ENCODE measurements at regions not wholly inside any gene's neighbourhood (a gene's known extent, or its start where the extent isn't known, plus 50 kb on each side); places are given as distances from the start of the nearest gene placed in this dataset.

GRCh38 chr2:6459138-6459537 lies 406.6 kb downstream of the CMPK2 start:
- ChIA-PET CTCF (interaction anchor here (0.6 kb wide), 1 partner anchor 45 kb away, joined by 3 read pairs; no protein-coding TSS in a partner anchor), POLR2A (no interaction called here)
- no peak overlapping the region for H3K4me3 Mint-ChIP-seq
- H3K4me1 Mint-ChIP-seq: no peaks in the 10 kb centered on the region
- no peak for DNase-seq
- ATAC-seq: no peak
- no peak overlapping the region for H3K27ac Mint-ChIP-seq
- peaks cover 2% of the 10 kb centered on the region for H3K9me3 Mint-ChIP-seq (ENCODE audit: low read depth)
- H3K36me3 Mint-ChIP-seq (ENCODE audit: low read depth): no peaks in the 10 kb centered on the region
- intact Hi-C loops (cut with DNase I, micrococcal nuclease): no loop called here
- H3K27me3 Mint-ChIP-seq: peaks cover 4% of the 10 kb centered on the region

DNA sequence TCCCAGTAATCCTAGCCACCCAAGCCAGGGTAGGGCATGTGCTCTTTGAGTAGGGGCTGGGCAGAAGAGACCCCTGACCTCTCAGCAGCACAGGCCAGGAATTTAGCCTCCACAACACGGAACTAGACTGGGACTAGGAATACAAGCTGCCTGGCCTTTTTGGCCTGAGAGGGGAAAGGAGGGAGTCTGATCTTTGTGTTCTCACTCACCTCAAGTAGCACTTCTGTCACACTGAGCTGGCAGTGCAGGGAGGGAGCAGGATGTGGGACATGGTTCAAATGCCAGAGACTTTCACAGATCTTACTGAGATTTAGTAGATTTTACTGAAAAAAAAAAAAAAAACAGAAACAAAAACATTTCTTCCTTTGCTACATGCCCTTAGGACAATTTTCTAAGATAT lies 395.2 kb downstream of the CMPK2 start:
- Mint-ChIP-seq H3K36me3 (ENCODE audit: low read depth) (no peaks in the 10 kb centered on the region), H3K4me3 (no peak overlapping the region), H3K4me1 (no peaks in the 10 kb centered on the region), H3K27me3 (peaks cover 2% of the 10 kb centered on the region), H3K27ac (no peak overlapping the region), H3K9me3 (ENCODE audit: low read depth) (peaks cover 8% of the 10 kb centered on the region)
- ChIA-PET CTCF (no interaction called here), POLR2A (no interaction called here)
- DNase-seq (no peak), ATAC-seq (no peak)
- intact Hi-C loops (cut with DNase I, micrococcal nuclease): loop anchor here in 1 of 2 experiments (2.0 kb wide), 1 partner anchor 16 kb away; no protein-coding TSS in a partner anchor

GRCh38 chr2:6471419-6471818 lies 394.3 kb downstream of the CMPK2 start:
- ChIA-PET POLR2A (no interaction called here), CTCF (no interaction called here)
- Mint-ChIP-seq H3K36me3 (ENCODE audit: low read depth) (no peaks in the 10 kb centered on the region), H3K4me3 (no peak overlapping the region), H3K27ac (no peak overlapping the region), H3K9me3 (ENCODE audit: low read depth) (peaks cover 8% of the 10 kb centered on the region), H3K27me3 (peaks cover 3% of the 10 kb centered on the region), H3K4me1 (no peaks in the 10 kb centered on the region)
- intact Hi-C loops (cut with DNase I, micrococcal nuclease): loop anchor here in 1 of 2 experiments (2.0 kb wide), 1 partner anchor 17 kb away; no protein-coding TSS in a partner anchor
- DNase-seq (no peak), ATAC-seq (no peak)

GRCh38 chr2:6474161-6475140 lies 391.3 kb downstream of the CMPK2 start:
- no peaks in the 10 kb centered on the region for H3K36me3 Mint-ChIP-seq (ENCODE audit: low read depth)
- H3K4me1 Mint-ChIP-seq: no peaks in the 10 kb centered on the region
- CTCF ChIA-PET: interaction anchor here (0.6 kb wide), 1 partner anchor 87 kb away, joined by 3 read pairs; no protein-coding TSS in a partner anchor
- ATAC-seq (no peak), DNase-seq (no peak)
- intact Hi-C loops (cut with DNase I, micrococcal nuclease): no loop called here
- POLR2A ChIA-PET: no interaction called here
- H3K27ac Mint-ChIP-seq: no peak overlapping the region
- H3K27me3 Mint-ChIP-seq: peaks cover 5% of the 10 kb centered on the region
- H3K4me3 Mint-ChIP-seq: no peak overlapping the region
- peaks cover 2% of the 10 kb centered on the region for H3K9me3 Mint-ChIP-seq (ENCODE audit: low read depth)

DNA sequence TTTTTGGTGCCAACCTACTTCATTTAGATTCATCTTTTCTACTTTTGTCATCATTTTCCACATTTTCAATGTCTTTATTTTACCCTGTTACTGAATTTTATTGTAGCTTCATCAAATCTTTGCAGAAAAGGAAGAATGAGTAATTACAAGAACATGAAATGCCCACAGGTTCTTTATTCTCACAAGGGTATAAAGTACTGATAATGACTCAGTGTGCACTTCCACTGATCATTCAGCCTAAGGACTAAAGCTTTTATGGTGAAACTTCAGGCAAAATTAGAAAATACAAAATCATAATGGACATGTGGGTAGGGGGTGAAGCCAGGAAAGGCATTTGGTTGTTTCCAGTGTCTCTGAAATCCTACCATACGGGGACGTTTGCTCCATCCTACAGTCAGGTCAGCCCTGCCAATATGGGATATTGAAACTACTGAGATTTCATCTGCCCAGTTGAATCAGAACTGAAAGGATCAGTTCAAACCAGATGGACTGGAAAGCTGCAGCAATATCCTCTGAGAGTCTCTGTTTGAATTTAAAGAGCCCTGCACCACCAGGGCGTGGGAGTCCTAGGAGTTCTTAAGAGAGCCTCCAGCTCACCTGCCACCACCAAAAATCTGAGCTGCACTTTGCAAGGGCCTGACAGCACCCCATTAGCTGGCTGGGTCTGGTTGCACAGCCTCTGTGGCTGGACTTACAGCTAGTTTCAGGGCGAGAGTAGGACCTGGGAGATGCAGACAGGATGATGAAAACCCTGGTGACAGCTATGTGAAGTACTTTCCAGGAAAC lies 390.4 kb downstream of the CMPK2 start:
- ChIA-PET CTCF (interaction anchor here (0.6 kb wide), 1 partner anchor 87 kb away, joined by 3 read pairs; no protein-coding TSS in a partner anchor), POLR2A (no interaction called here)
- Mint-ChIP-seq H3K4me1 (no peaks in the 10 kb centered on the region), H3K27ac (no peak overlapping the region), H3K4me3 (no peak overlapping the region), H3K9me3 (ENCODE audit: low read depth) (peaks cover 2% of the 10 kb centered on the region), H3K27me3 (peaks cover 5% of the 10 kb centered on the region), H3K36me3 (ENCODE audit: low read depth) (no peaks in the 10 kb centered on the region)
- intact Hi-C loops (cut with DNase I, micrococcal nuclease): no loop called here
- ATAC-seq (no peak), DNase-seq (no peak)

GRCh38 chr2:6480514-6480913 lies 385.2 kb downstream of the CMPK2 start:
- ChIA-PET POLR2A (no interaction called here), CTCF (no interaction called here)
- ATAC-seq (no peak), DNase-seq (no peak)
- Mint-ChIP-seq H3K27me3 (peaks cover 5% of the 10 kb centered on the region), H3K36me3 (ENCODE audit: low read depth) (no peaks in the 10 kb centered on the region), H3K9me3 (ENCODE audit: low read depth) (no peaks in the 10 kb centered on the region), H3K4me3 (no peak overlapping the region), H3K27ac (no peak overlapping the region), H3K4me1 (no peaks in the 10 kb centered on the region)
- intact Hi-C loops (cut with DNase I, micrococcal nuclease): no loop called here

DNA sequence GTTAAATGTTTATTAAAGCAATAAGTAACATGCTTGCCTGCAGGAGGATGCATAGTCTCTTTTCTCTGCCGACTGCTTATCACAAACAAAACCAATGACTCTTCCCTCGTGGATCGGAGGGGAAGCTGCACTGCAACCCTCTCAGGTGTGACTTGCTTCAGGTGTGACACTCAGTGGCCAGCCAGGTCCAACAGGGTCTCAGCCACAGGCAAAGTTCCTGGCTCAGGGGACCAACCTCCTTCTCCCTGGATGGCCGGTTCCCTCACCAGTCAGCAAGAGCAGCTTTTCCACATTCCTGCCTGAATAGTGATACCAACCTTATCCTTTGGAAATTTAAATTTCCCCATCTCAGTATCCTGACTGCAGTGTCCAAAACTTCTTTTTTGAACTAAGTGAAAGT lies 383.5 kb downstream of the CMPK2 start:
- Mint-ChIP-seq H3K4me1 (no peaks in the 10 kb centered on the region), H3K27ac (no peak overlapping the region), H3K27me3 (peaks cover 3% of the 10 kb centered on the region), H3K9me3 (ENCODE audit: low read depth) (no peaks in the 10 kb centered on the region), H3K4me3 (no peak overlapping the region), H3K36me3 (ENCODE audit: low read depth) (no peaks in the 10 kb centered on the region)
- intact Hi-C loops (cut with DNase I, micrococcal nuclease): no loop called here
- ChIA-PET POLR2A (no interaction called here), CTCF (no interaction called here)
- ATAC-seq (no peak), DNase-seq (no peak)

DNA sequence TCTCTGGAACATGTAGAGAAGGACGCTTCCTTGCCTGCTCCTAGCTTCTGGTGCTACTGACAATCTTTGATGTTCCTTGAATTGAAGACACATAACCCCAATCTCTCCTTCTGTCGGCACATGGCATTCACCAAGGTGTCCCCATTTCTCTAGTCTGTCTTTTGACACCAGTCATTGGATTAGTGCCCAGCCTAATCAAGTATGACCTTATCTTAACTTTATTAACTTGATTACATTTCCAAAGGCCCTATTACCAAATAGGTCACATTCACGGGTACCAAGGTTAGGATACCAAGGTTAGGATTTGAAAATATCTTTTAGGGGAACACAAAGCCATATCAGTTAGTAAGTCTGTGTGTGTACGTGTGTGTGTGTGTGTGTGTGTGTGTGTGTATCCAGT lies 377.9 kb downstream of the CMPK2 start:
- Mint-ChIP-seq H3K27me3 (peaks cover 3% of the 10 kb centered on the region), H3K36me3 (ENCODE audit: low read depth) (no peaks in the 10 kb centered on the region), H3K4me3 (no peak overlapping the region), H3K27ac (no peak overlapping the region), H3K4me1 (no peaks in the 10 kb centered on the region), H3K9me3 (ENCODE audit: low read depth) (no peaks in the 10 kb centered on the region)
- no peak for DNase-seq
- no peak for ATAC-seq
- intact Hi-C loops (cut with DNase I, micrococcal nuclease): no loop called here
- CTCF ChIA-PET: no interaction called here
- POLR2A ChIA-PET: no interaction called here

DNA sequence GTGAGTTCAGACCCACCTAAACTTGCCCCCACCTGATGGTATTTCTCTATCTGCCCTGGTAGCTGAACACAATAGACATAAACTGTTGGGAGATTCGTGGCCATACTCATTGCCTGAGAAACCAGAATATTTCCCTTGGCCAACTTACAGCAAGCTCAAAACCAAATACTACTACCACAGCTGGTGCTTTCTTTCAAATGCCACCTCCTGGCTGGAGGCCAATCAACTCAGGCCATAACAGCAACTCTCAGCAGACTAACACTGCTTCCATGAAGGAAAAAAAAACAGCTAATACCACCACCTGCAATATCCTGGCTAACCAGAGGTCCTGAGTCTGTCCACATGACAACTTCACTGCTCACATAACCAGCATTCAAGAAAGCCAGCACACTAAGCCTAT lies 373.1 kb downstream of the CMPK2 start:
- DNase-seq (no peak), ATAC-seq (no peak)
- no peaks in the 10 kb centered on the region for H3K4me1 Mint-ChIP-seq
- H3K36me3 Mint-ChIP-seq (ENCODE audit: low read depth): no peaks in the 10 kb centered on the region
- no peak overlapping the region for H3K27ac Mint-ChIP-seq
- CTCF ChIA-PET: interaction anchor here (0.6 to 1.0 kb wide), 2 partner anchors 14 to 90 kb away, joined by 3 read pairs; no protein-coding TSS in a partner anchor
- no peaks in the 10 kb centered on the region for H3K9me3 Mint-ChIP-seq (ENCODE audit: low read depth)
- intact Hi-C loops (cut with DNase I, micrococcal nuclease): no loop called here
- POLR2A ChIA-PET: no interaction called here
- no peaks in the 10 kb centered on the region for H3K27me3 Mint-ChIP-seq
- H3K4me3 Mint-ChIP-seq: no peak overlapping the region

DNA sequence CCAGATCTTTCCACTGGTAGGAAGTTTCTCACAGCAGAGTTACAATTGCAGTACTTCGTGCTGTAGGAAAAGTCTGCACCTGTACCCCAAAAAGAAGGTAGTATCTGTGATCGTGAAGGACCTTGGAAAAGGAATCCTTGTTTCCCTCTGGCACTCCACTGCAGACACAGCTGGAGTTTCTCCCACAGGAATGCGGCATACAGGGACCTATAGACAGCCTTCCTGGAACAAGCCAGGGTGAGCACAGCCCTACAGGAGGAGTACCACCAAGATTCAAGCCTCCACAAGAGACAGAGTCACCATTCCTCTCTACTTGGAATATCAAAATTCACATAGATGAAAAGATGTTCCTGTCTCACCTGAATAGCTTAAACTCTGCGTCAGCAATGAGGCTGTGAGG lies 372.4 kb downstream of the CMPK2 start:
- CTCF ChIA-PET: interaction anchor here (1.0 kb wide), 1 partner anchor 15 kb away, joined by 3 read pairs; no protein-coding TSS in a partner anchor

GRCh38 chr2:6493669-6494068 lies 372.0 kb downstream of the CMPK2 start:
- CTCF ChIA-PET: no interaction called here
- Mint-ChIP-seq H3K36me3 (ENCODE audit: low read depth) (no peaks in the 10 kb centered on the region), H3K27ac (no peak overlapping the region), H3K9me3 (ENCODE audit: low read depth) (no peaks in the 10 kb centered on the region), H3K27me3 (no peaks in the 10 kb centered on the region), H3K4me3 (no peak overlapping the region), H3K4me1 (no peaks in the 10 kb centered on the region)
- POLR2A ChIA-PET: no interaction called here
- intact Hi-C loops (cut with DNase I, micrococcal nuclease): no loop called here
- DNase-seq (no peak), ATAC-seq (no peak)

More for the DNA sequence above, 372.4 kb downstream of the CMPK2 start:
- no peak for ATAC-seq
- POLR2A ChIA-PET: no interaction called here
- H3K4me3 Mint-ChIP-seq: no peak overlapping the region
- no peaks in the 10 kb centered on the region for H3K27me3 Mint-ChIP-seq
- intact Hi-C loops (cut with DNase I, micrococcal nuclease): no loop called here
- no peaks in the 10 kb centered on the region for H3K36me3 Mint-ChIP-seq (ENCODE audit: low read depth)
- no peaks in the 10 kb centered on the region for H3K9me3 Mint-ChIP-seq (ENCODE audit: low read depth)
- no peak for DNase-seq
- H3K27ac Mint-ChIP-seq: no peak overlapping the region
- no peaks in the 10 kb centered on the region for H3K4me1 Mint-ChIP-seq

- ChIA-PET CTCF (no interaction called here), POLR2A (no interaction called here)
- ATAC-seq (no peak), DNase-seq (no peak)
- H3K9me3 Mint-ChIP-seq (ENCODE audit: low read depth): no peaks in the 10 kb centered on the region
- no peaks in the 10 kb centered on the region for H3K4me1 Mint-ChIP-seq
- no peak overlapping the region for H3K27ac Mint-ChIP-seq
- intact Hi-C loops (cut with DNase I, micrococcal nuclease): no loop called here
- no peaks in the 10 kb centered on the region for H3K36me3 Mint-ChIP-seq (ENCODE audit: low read depth)
- H3K27me3 Mint-ChIP-seq: no peaks in the 10 kb centered on the region
- no peak overlapping the region for H3K4me3 Mint-ChIP-seq
These were observed 370.2 kb downstream of the CMPK2 start for GRCh38 chr2:6495466-6495865.
